ENCODE measurements at regions not wholly inside any gene's neighbourhood (a gene's known extent, or its start where the extent isn't known, plus 50 kb on each side); places are given as distances from the start of the nearest gene placed in this dataset.

- TF ChIP-seq CTCF (IDR thresholded peaks at IDR 0.05), result no peak
- TF ChIP-seq POLR2AphosphoS5 (IDR thresholded peaks at IDR 0.05), result no peak
- no peak for TF ChIP-seq POLR2A (IDR thresholded peaks at IDR 0.05)
Measured at GRCh38 chr11:128284634-128285033, 302.7 kb downstream of the ETS1 start.

Measured in suprapubic skin (tissue), 4 donors.